Hepatocyte (in vitro differentiated cells): ENCODE measurements at regions not wholly inside any gene's neighbourhood (a gene's known extent, or its start where the extent isn't known, plus 50 kb on each side); places are given as distances from the start of the nearest gene placed in this dataset.

Source experiments
- DNase-seq: peaks from one replicate; pipeline ENCODE4 v3.0.0-alpha.2; 2016; ENCODE audit warnings: low spot score
- H2AFZ ChIP-seq: fragments of 200-600 bp; sonication (generic); 2 replicates; pipeline ENCODE4 v1.6.0; 2016; ENCODE audit warnings: antibody characterized with exemption, mild to moderate bottlenecking
- H3K27ac ChIP-seq: fragments of 200-600 bp; sonication (generic); 2 replicates; pipeline ENCODE4 v1.5.1; 2016; ENCODE audit warnings: mild to moderate bottlenecking
- H3K27me3 ChIP-seq: fragments of 200-600 bp; sonication (generic); 2 replicates; pipeline ENCODE4 v1.6.1; 2016
- H3K36me3 ChIP-seq: fragments of 200-600 bp; sonication (generic); replicated peaks from 2 replicates; pipeline ENCODE4 v1.5.1; 2016; ENCODE audit warnings: low read depth; ENCODE audit not compliant: insufficient read depth
- H3K4me1 ChIP-seq: fragments of 200-600 bp; sonication (generic); 2 replicates; pipeline ENCODE4 v1.5.1; 2016; ENCODE audit warnings: mild to moderate bottlenecking, moderate library complexity; ENCODE audit not compliant: insufficient read depth
- H3K4me2 ChIP-seq: fragments of 200-600 bp; sonication (generic); 2 replicates; pipeline ENCODE4 v1.6.0; 2016
- H3K4me3 ChIP-seq: fragments of 200-600 bp; sonication (generic); 2 replicates; pipeline ENCODE4 v1.5.1; 2016; ENCODE audit warnings: mild to moderate bottlenecking
- H3K79me2 ChIP-seq: fragments of 200-600 bp; sonication (generic); 2 replicates; pipeline ENCODE4 v1.6.0; 2017; ENCODE audit warnings: mild to moderate bottlenecking
- H3K9me2 ChIP-seq: fragments of 200-600 bp; sonication (generic); replicated peaks from 2 replicates; pipeline ENCODE4 v1.6.0; 2017; ENCODE audit warnings: mild to moderate bottlenecking; ENCODE audit not compliant: insufficient read depth
- H3K9me3 ChIP-seq: fragments of 200-600 bp; sonication (generic); 2 replicates; pipeline ENCODE4 v1.5.1; 2016; ENCODE audit warnings: low read depth, mild to moderate bottlenecking
- H4K20me1 ChIP-seq: fragments of 200-600 bp; sonication (generic); 2 replicates; pipeline ENCODE4 v1.6.0; 2016; ENCODE audit warnings: mild to moderate bottlenecking; ENCODE audit not compliant: insufficient read depth, poor library complexity, severe bottlenecking
- CTCF ChIP-seq: fragments of 200-600 bp; sonication (generic); IDR thresholded peaks from 2 replicates; pipeline ENCODE4 v1.5.1; 2016; ENCODE audit warnings: antibody characterized with exemption, mild to moderate bottlenecking; ENCODE audit not compliant: poor library complexity
- EZH2 ChIP-seq: fragments of 200-600 bp; sonication (generic); IDR thresholded peaks from 2 replicates; pipeline ENCODE4 v1.6.1; 2016; ENCODE audit warnings: antibody characterized with exemption, mild to moderate bottlenecking, borderline replicate concordance
- EZH2phosphoT487 ChIP-seq: fragments of 200-600 bp; sonication (generic); IDR thresholded peaks from one replicate; pipeline ENCODE4 v1.6.1; 2018; ENCODE audit warnings: antibody characterized with exemption, mild to moderate bottlenecking, low read depth, moderate library complexity; ENCODE audit not compliant: unreplicated experiment, severe bottlenecking
- WGBS: methylation state at CpG from one replicate; pipeline ENCODE4 v1.1.6; 2016; ENCODE audit warnings: low lambda C conversion rate; ENCODE audit errors: missing lambda C conversion rate; 5-methylcytosine and 5-hydroxymethylcytosine counted together

GRCh38 chr13:72527333-72527732 is 200.1 kb downstream of the MZT1 start:
- Histone ChIP-seq H4K20me1 (no peaks in the 10 kb centered on the region), H3K9me2 (no peaks in the 10 kb centered on the region), H3K27ac (no peak overlapping the region), H3K9me3 (no peaks in the 10 kb centered on the region), H2AFZ (no peak overlapping the region), H3K4me2 (no peak overlapping the region), H3K4me1 (peaks cover 8% of the 10 kb centered on the region), H3K36me3 (no peaks in the 10 kb centered on the region), H3K4me3 (no peak overlapping the region), H3K79me2 (no peaks in the 10 kb centered on the region), H3K27me3 (no peaks in the 10 kb centered on the region)
- WGBS, result 90% methylated on average over 2 of the region's 2 CpGs
- TF ChIP-seq EZH2phosphoT487, result no peak
- no peak for TF ChIP-seq CTCF
- TF ChIP-seq EZH2, result no peak
- DNase-seq, result no peak

- Histone ChIP-seq H3K4me2 (no peak overlapping the region), H3K4me1 (no peaks in the 10 kb centered on the region), H3K9me3 (no peaks in the 10 kb centered on the region), H2AFZ (no peak overlapping the region), H3K4me3 (no peak overlapping the region), H3K79me2 (no peaks in the 10 kb centered on the region), H3K9me2 (no peaks in the 10 kb centered on the region), H4K20me1 (no peaks in the 10 kb centered on the region), H3K36me3 (no peaks in the 10 kb centered on the region), H3K27ac (no peak overlapping the region), H3K27me3 (no peaks in the 10 kb centered on the region)
- TF ChIP-seq EZH2, result no peak
- TF ChIP-seq CTCF, result no peak
- TF ChIP-seq EZH2phosphoT487, result no peak
- 72% methylated on average over 2 of the region's 2 CpGs for WGBS
- DNase-seq, result no peak
Observed at GRCh38 chr13:72523593-72523992, 203.8 kb downstream of the MZT1 start.

GRCh38 chr13:72523049-72523448 is 204.4 kb downstream of the MZT1 start:
- no peak for DNase-seq
- no peak for TF ChIP-seq EZH2
- TF ChIP-seq EZH2phosphoT487, result no peak
- TF ChIP-seq CTCF, result no peak
- no peaks in the 10 kb centered on the region for H3K79me2 ChIP-seq
- H4K20me1 ChIP-seq, result no peaks in the 10 kb centered on the region
- H3K36me3 ChIP-seq, result no peaks in the 10 kb centered on the region
- H3K4me2 ChIP-seq, result no peak overlapping the region
- 42% methylated on average over 4 of the region's 4 CpGs for WGBS
- no peaks in the 10 kb centered on the region for H3K4me1 ChIP-seq
- H2AFZ ChIP-seq, result no peak overlapping the region
- no peaks in the 10 kb centered on the region for H3K9me2 ChIP-seq
- no peaks in the 10 kb centered on the region for H3K9me3 ChIP-seq
- no peak overlapping the region for H3K4me3 ChIP-seq
- H3K27me3 ChIP-seq, result no peaks in the 10 kb centered on the region
- H3K27ac ChIP-seq, result no peak overlapping the region
